ENCODE measurements at regions not wholly inside any gene's neighbourhood (a gene's known extent, or its start where the extent isn't known, plus 50 kb on each side); places are given as distances from the start of the nearest gene placed in this dataset.

GRCh38 chr2:177074099-177074710 is 138.4 kb upstream of the HNRNPA3 start:
- in situ Hi-C loops (cut with MboI; ENCODE audit: low sequenced_read_pairs): no loop called here

GRCh38 chr2:177075254-177075653 is 137.3 kb upstream of the HNRNPA3 start:
- in situ Hi-C loops (cut with MboI; ENCODE audit: low sequenced_read_pairs): no loop called here

- in situ Hi-C loops (cut with MboI; ENCODE audit: low sequenced_read_pairs): no loop called here
Observed at GRCh38 chr2:177076636-177077179, 135.9 kb upstream of the HNRNPA3 start.

GRCh38 chr2:177077778-177078177 is 134.8 kb upstream of the HNRNPA3 start:
- in situ Hi-C loops (cut with MboI; ENCODE audit: low sequenced_read_pairs): no loop called here

- in situ Hi-C loops (cut with MboI; ENCODE audit: low sequenced_read_pairs): no loop called here
Observed at GRCh38 chr2:177078416-177078815, 134.2 kb upstream of the HNRNPA3 start.

- in situ Hi-C loops (cut with MboI; ENCODE audit: low sequenced_read_pairs): no loop called here
Observed at GRCh38 chr2:177078855-177079254, 133.7 kb upstream of the HNRNPA3 start.

GRCh38 chr2:177080746-177081284 is 131.8 kb upstream of the HNRNPA3 start:
- in situ Hi-C loops (cut with MboI; ENCODE audit: low sequenced_read_pairs): no loop called here

GRCh38 chr2:177084607-177085006 is 128.0 kb upstream of the HNRNPA3 start:
- in situ Hi-C loops (cut with MboI; ENCODE audit: low sequenced_read_pairs): no loop called here

- in situ Hi-C loops (cut with MboI; ENCODE audit: low sequenced_read_pairs): no loop called here
Observed at GRCh38 chr2:177088529-177088928, 124.1 kb upstream of the HNRNPA3 start.

GRCh38 chr2:177090967-177091366 is 121.6 kb upstream of the HNRNPA3 start:
- in situ Hi-C loops (cut with MboI; ENCODE audit: low sequenced_read_pairs): no loop called here

GRCh38 chr2:177093371-177093770 is 119.2 kb upstream of the HNRNPA3 start:
- in situ Hi-C loops (cut with MboI; ENCODE audit: low sequenced_read_pairs): no loop called here

- in situ Hi-C loops (cut with MboI; ENCODE audit: low sequenced_read_pairs): no loop called here
Observed at GRCh38 chr2:177098001-177098613, 114.5 kb upstream of the HNRNPA3 start.

GRCh38 chr2:177101930-177102329 is 110.7 kb upstream of the HNRNPA3 start:
- in situ Hi-C loops (cut with MboI; ENCODE audit: low sequenced_read_pairs): no loop called here

GRCh38 chr2:177106212-177106611 is 106.4 kb upstream of the HNRNPA3 start:
- in situ Hi-C loops (cut with MboI; ENCODE audit: low sequenced_read_pairs): no loop called here

- in situ Hi-C loops (cut with MboI; ENCODE audit: low sequenced_read_pairs): no loop called here
Observed at GRCh38 chr2:177108890-177109289, 103.7 kb upstream of the HNRNPA3 start.

GRCh38 chr2:177114712-177115111 is 97.9 kb upstream of the HNRNPA3 start:
- in situ Hi-C loops (cut with MboI; ENCODE audit: low sequenced_read_pairs): no loop called here

- in situ Hi-C loops (cut with MboI; ENCODE audit: low sequenced_read_pairs): no loop called here
Observed at GRCh38 chr2:177117755-177118154, 94.8 kb upstream of the HNRNPA3 start.

GRCh38 chr2:177118636-177119035 is 94.0 kb upstream of the HNRNPA3 start:
- in situ Hi-C loops (cut with MboI; ENCODE audit: low sequenced_read_pairs): no loop called here

- in situ Hi-C loops (cut with MboI; ENCODE audit: low sequenced_read_pairs): no loop called here
Observed at GRCh38 chr2:177119099-177119498, 93.5 kb upstream of the HNRNPA3 start.

GRCh38 chr2:177123048-177123447 is 89.5 kb upstream of the HNRNPA3 start:
- in situ Hi-C loops (cut with MboI; ENCODE audit: low sequenced_read_pairs): no loop called here

GRCh38 chr2:177124371-177124770 is 88.2 kb upstream of the HNRNPA3 start:
- in situ Hi-C loops (cut with MboI; ENCODE audit: low sequenced_read_pairs): no loop called here

GRCh38 chr2:177127821-177128220 is 84.8 kb upstream of the HNRNPA3 start:
- in situ Hi-C loops (cut with MboI; ENCODE audit: low sequenced_read_pairs): loop anchor here (25.0 kb wide), 1 partner anchor 991 kb away; the partner anchor contains the start of gene HOXD8
